GM18868 (cell line): ENCODE measurements at regions not wholly inside any gene's neighbourhood (a gene's known extent, or its start where the extent isn't known, plus 50 kb on each side); places are given as distances from the start of the nearest gene placed in this dataset.

Experiments
- ATAC-seq: cut with Tn5 transposase; IDR thresholded peaks from one replicate; pipeline ENCODE4 v1.9.1; 2021; ENCODE audit warnings: mild to moderate bottlenecking, moderate library complexity; ENCODE audit not compliant: unreplicated experiment

DNA sequence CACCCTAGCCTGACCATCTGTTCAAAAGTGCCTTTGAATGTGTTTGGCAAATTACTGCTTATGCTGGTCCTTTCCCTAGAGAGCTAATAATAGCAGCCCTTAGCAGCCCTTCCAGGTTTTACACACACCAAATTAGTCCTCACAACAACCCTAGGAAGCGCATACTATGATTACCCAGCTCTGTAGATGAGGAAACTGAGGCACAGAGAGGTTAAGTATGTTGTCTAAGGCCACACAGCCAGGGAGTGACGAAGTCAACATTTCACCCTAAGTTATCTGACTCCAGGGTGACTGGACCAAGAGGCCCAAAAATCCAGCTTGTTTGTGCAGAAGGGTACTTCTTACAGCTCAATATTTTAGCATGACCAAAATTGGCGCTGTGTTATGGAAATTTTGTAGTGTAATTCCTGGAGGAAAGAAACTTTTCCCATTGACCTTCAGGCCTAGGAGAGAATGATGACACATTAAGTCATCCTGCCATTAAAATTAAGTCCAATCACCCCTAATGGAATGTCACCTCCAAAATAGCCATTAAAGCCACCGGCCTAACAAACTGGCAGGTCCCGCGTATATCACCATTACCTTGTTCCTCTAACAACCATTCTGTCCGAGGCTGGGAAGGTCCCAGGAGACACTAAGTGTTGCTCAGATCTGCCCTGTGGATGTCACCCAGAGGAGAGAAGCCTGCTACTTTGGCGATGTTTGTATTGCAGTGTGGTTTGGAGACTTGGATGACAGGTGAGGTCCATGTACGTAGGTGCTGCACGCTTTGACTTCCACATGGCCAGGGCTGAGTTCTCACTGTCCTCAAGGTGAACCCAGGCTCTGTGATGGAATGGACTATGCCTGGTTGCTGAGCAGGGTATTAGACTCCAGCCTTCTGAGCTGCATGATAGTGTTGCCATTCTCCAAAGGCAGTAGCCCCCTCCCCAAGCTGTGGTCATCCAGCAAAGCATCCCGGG lies 258.3 kb downstream of the TOMM20 start:
- ATAC-seq = no peak

GRCh38 chr1:234869182-234870019 lies 259.2 kb downstream of the TOMM20 start:
- ATAC-seq = no peak

GRCh38 chr1:234868296-234869147 lies 258.5 kb upstream of the IRF2BP2 start:
- no peak for ATAC-seq

- no peak for ATAC-seq
Observed at GRCh38 chr1:234866007-234866866, 256.3 kb upstream of the IRF2BP2 start.

DNA sequence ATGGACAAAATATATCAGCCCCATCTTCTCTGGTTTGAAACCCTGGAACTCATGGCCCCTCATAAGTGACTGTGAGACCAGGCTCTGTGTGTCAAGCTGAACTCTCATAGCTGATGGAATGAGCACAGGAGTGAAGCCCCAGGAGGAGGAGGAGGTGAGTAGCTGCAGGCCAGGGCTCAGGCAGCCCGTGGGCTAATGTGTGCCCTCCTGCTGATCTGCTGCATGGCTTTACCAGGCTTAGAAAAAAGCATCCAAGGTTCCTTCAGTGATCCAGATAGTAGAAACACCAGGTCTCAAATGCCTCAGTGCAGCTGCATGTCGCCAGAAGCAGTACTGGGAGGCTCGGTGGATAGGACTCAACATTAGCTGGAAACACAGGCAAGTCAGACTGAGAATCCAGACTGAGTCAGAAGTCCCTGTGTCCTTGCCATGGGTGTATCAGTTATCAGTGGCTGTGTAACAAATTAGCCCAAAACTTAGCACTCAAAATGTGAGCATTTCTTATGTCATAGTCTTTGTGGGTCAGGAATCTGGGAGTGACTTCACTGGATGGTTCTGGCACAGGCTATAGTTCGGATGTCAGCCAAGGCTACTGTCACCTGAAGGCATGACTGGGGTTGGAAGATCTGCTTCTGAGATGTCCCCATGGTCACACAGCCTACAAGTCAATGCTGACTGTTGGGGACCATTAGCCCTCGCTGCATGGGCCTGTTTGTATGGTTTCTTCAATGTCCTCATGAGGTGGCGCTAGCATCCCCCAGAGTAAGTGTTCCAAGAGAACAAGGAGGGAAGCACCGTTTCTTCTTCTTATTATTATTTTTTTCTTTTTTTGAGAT lies 255.4 kb upstream of the IRF2BP2 start:
- no peak for ATAC-seq

DNA sequence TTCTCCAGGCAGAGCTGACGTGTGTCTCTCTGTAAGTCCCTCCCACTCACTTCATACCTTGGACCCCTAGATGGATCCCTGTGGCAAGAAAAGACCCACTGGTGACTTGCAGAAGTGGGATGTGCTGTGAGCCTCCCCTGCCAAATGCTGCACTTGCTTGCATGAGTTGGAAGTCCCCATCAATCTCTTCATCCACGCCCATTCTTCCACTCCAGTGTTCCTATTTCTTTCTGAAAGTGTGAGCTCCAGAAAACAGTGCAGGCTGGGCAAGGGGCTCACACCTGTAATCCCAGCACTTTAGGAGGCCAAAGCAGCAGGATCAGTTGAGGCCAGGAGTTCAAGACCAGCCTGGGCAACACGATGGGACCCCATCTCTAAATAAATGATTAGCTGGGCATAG lies 254.1 kb upstream of the IRF2BP2 start:
- no peak for ATAC-seq

DNA sequence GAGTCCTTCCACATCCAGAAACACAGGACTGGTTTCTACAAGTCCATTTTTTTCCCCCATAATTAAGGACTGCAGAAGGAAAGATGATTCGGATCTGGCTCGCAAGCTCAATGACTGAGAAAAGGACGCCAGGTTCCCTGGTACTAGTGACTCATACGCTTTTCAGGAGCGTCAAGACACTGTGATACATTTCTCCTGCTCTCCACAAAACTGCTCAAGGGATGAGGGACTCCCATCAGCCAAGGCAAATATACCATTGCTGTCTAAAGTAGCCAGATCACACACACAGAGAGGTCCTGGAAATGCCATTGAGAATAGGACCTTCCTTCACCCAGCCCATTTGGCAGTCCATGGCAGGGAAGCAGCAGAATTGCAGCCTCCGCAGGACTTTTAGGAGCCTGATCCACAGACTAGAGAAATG lies 253.6 kb upstream of the IRF2BP2 start:
- no peak for ATAC-seq

DNA sequence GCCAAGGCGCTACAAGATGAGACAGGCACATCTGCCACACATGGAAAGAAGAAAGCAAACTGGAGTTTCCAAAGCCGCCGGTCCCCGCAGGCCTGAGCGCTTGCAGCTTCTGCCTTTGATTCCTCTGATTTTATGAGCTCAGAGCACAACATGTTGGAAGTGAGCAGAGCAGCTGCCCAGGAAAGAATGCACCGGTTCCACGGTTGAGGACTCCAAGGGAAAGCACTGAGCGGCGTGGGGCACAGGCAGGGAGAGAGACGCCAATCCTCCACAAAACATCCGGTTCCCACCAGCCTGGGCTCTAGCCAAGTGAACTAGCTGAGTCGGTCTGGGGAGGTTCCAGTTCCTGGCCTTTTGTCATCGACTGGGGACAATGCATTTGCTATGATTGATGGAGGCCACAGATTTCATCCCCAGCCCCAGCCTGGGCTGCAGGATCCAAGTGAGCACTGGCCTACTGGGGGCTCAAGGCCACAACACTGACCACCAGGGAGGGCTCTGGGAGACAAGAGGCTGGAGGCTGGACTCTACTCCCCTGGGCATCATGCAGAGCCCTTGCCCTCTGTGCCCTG lies 253.1 kb upstream of the IRF2BP2 start:
- no peak for ATAC-seq

DNA sequence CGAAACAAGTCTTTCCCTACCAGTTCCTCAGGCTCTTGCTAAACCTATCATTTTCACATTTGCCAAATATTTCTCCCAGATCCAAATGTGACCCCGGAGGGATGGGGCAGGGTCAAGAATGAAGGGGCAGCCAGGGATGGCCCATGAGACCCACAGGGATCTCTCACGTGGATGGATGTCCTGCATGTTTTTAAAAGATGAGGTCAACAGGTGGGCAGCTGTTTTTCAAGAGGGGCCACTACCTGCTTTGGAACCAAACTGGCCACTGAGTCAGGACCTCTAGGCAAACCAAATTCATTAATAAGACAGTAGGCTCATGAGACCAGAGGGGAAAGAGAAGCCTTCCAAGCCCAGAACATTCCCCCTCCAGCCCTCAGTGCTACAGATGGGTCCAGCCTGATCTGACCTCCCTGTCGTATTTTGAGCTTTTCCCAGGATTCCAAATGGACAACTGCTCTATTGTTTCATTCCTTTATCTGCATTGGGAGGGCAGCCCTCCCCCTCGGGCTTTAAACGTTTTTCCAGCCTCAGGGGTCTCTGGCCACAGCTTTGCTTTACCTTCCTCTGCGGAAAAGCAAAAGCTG lies 252.5 kb upstream of the IRF2BP2 start:
- no peak for ATAC-seq

DNA sequence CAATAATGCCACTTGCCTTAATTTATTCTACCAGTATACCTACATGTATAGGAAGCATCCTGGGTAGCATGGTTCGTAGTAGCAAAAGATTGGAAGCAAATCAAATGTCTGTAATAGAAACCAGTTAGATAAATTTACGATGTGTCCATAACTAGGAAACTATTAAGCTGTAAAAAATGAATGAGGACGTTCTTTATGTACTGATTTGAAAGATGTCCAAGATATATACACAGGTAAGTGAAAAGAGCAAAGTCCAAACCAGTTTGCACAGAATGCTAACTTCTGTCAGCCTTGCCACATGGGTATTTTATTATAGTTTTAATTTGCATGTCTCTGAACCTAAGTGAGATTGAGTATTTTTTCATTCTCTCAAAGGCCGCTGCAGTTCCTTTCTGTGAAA lies 251.8 kb upstream of the IRF2BP2 start:
- ATAC-seq = no peak

DNA sequence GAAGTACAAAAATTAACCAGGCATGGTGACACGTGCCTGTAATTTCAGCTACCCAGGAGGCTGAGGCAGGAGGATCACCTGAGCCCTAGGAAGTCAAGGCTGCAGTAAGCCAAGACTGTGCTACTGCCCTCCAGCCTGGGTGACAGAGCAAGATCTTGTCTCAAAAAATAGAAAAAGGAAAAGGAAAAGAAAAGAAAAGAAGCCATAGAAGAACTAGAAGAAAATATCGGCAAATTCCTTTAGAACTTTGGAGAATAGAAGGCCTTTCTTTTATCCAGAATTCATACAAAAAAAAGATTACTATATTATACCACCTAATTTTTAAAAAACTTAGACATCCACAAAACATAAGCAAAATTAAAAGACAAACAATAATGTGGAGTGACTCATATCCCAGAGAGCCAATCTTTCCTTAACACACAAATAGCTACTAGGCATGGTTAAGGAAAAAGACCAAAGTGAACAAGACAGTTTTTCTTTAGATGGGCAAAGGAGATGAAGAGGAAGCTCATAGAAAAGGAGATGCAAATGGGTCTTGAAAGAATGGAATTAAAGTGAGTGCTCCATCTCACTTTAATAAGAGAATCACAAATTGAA lies 251.1 kb upstream of the IRF2BP2 start:
- ATAC-seq = no peak

DNA sequence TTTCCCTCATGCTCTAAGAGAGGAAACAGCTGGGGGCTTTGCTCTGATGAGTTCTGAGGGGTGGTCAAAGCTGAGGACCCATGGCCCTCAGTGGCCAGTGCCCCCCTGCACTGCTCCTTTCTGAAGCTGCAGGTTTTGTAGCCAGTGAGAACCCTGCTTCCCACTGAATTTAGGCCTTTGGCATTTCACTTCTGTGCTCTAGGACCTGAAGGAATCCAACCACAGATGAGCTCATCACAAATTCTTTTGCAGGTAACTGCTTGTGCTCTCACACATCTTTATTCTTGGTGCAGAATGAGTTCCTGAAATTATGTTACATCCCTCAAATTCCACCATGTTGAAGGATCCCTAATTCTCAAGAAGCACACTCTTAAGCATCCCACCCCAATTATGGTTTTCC lies 248.7 kb upstream of the IRF2BP2 start:
- ATAC-seq = no peak

- ATAC-seq = no peak
Observed at GRCh38 chr1:234856845-234857245, 246.9 kb upstream of the IRF2BP2 start.

- ATAC-seq = no peak
Observed at GRCh38 chr1:234855851-234856250, 245.9 kb upstream of the IRF2BP2 start.

- no peak for ATAC-seq
Observed at GRCh38 chr1:234854645-234855039, 244.7 kb upstream of the IRF2BP2 start.

GRCh38 chr1:234853906-234854644 lies 244.1 kb upstream of the IRF2BP2 start:
- no peak for ATAC-seq

- no peak for ATAC-seq
Observed at GRCh38 chr1:234852659-234853058, 242.7 kb upstream of the IRF2BP2 start.
